Lower leg skin (tissue), 3 donors: ENCODE measurements at regions not wholly inside any gene's neighbourhood (a gene's known extent, or its start where the extent isn't known, plus 50 kb on each side); places are given as distances from the start of the nearest gene placed in this dataset.
"Not testable (repeated sequence)": the region's sequence is repeated elsewhere in the genome, so short reads cannot be mapped to it uniquely, and the experiment has no call there.

Source experiments
- CTCF ChIP-seq, 3 donors: fragments of 450-650 bp; IDR thresholded peaks; one replicate each; pipeline ENCODE4 v1.5.1; 2016; ENCODE audit warnings: antibody characterized with exemption in 3 of 3, mild to moderate bottlenecking in 3 of 3, moderate library complexity in 2 of 3
- POLR2A ChIP-seq, 2 donors: fragments of 450-650 bp; IDR thresholded peaks; one replicate each; pipeline ENCODE4 v1.6.1; 2016 to 2017; ENCODE audit warnings: antibody characterized with exemption in 2 of 2, mild to moderate bottlenecking in 1 of 2, moderate library complexity in 1 of 2

- TF ChIP-seq POLR2A, CTCF (IDR thresholded peaks at IDR 0.05): not testable (repeated sequence)
These were observed 66.0 kb upstream of the TMED7 start for GRCh38 chr5:115691814-115692213.
